HG02798 (cell line): ENCODE measurements at regions not wholly inside any gene's neighbourhood (a gene's known extent, or its start where the extent isn't known, plus 50 kb on each side); places are given as distances from the start of the nearest gene placed in this dataset.
A peak's percentile ranks its signal among the peaks of the same experiment; 100 is the strongest.

Source experiments
- ATAC-seq: cut with Tn5 transposase; IDR thresholded peaks from one replicate; pipeline ENCODE4 v1.9.1; 2021; ENCODE audit warnings: mild to moderate bottlenecking; ENCODE audit not compliant: unreplicated experiment, poor library complexity

DNA sequence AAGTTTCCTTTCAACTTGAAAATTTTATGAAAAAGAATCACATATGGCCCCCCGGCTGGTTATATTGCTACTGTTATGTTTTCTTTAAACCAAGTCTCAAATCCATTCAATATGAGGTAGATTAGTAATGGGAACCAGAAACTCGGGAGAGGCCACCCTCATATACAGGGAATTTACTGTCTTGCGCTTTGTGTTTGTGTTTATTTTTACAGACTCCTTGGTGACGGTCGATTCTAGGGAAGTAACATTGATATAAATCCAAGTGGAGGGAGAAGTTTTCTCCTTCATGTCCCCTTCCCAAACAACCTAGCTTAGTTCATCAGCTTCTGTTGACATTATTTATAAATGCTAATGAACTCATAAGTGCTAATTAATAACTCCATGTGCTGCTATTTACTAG, 163.5 kb upstream of the LMO4 start:
- no peak for ATAC-seq

DNA sequence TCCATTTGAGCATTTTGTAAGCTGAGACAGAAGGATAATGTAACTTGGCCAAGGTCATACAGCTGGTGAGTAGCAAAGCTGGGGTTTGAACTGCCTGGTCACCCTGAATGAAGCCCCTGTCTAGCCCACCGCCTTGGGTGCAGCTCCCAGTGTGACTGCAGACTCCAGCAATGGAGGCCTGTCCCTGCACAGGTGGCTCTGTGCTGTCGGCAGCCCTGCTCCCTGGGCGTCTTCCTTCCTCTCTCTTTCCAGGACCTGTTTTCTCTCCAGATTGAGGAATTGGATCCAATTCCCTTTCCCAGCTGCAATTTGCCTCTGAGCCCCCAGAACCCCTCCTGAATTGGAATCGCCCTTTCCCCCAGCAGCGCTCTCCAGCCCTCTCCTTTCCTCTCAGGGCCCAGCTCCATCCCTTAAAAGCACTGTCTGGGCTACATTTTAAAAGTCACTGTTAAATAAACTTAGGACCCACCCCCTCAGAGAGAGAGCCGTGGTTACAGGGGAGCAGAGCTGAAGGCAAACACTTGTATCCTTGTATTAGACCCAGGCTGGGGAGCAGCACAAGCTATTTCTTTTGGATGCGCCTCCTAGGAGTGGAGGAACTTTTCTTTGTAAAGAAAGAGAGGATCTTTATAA, 161.4 kb upstream of the LMO4 start:
- no peak for ATAC-seq

DNA sequence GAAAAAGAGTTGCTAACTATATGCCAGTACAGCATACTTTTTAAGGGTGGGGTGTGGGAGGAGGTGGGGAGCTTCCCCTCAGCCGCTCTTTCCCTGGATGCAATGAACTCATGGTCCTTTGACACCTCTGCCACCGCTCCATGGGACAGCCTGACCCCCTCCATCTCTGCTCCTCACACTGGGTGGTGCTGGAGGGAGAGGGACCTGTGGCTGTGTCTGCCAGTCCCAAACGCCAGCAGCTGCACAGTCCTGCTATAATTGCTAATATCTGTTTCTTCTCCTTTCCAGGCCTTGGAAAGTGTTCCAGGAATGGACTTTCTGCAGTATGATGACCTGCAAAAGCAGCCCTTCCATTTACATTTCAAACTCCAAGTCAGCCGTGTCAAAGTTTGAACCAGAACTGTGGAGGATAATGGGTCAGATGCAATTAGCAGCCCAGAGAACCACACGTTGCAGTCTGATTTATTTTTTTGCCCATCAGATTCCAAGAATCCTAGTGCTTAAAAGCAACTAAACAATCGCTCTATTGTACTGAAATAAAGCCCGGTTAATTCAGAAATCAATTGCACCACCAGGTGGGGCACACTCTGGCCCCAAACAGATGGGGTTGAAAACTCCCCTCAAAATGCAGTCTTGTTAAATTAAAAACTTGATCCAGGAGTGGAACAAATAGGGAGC, 160.7 kb upstream of the LMO4 start:
- no peak for ATAC-seq

DNA sequence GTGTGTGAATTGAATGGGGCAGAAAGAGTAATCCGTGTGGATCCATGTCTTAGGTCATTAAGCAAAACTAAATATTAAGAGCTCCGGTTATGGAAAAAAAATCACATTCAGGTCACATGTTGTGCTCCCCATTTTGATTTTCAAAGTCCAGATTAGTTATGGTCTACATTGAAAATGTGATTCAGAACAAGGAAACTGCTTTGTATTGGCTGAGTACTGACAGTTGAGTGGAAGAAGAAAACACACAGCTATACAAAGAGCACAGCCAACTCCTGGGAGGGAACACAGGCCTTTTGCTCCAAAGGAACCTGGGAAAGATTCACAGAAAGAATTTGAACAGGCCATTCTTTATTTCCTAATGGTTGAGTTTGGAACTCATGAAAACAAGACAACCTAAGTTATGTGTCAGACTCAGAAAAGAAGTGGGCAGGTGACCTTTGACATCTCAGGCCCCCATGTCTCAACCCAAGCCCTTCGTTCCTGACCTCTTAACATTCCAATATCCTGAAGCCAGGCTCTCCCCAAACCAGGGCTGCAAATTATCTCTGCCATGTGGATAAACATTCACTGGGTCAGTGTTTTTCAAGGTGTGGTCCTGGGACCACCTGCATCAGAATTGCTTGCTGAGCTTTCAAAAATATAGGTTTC, 159.3 kb upstream of the LMO4 start:
- ATAC-seq: no peak

DNA sequence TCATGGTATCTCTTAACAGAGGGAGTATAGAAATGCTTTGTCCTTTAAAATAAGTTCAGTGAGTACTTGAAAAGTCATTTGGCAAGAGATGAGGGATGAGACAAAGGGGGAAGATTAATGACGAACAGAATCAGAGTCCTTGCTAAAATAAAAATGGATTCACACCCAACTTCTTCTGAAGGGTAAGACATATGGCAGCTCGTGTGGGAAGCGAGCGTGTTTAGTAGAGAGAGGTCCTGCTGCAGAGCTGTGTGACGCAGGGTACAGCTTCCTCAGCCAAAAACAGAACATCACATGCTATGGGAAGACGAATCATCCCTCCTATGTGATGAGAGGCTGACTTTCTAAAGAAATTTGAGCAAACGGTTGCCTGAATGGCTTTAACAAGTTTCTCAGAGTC, 158.5 kb upstream of the LMO4 start:
- no peak for ATAC-seq

DNA sequence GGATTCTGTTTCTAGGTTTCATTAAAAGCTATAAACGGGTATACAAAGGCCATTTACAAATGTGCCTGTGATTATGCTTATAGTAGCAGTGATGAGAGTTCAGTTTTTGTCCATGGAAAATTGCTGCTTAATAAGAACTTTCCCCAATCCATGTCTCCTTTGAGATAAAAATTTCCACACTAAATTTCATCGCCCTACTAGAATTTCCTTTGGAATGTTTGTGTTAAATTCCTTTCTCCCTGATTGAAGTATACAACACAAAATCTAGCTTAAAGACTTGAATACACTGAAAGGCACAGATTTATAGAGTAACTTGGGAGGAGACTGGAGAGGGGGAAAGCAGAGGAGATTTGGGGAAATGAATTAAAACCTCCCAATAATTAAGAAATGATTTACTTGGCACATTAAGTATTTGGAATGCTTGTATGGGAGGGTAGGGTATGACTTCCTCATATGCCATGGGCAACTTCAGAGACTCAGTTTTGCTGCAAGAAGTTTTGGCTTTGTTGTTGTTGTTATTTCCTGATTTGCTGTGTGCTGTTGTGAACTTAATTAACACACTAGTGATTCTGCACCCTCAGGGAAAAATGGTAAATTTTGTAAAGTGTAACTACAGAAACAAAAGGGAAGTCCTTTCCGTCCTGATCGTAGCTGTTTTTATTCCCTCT, 157.6 kb upstream of the LMO4 start:
- ATAC-seq: no peak

DNA sequence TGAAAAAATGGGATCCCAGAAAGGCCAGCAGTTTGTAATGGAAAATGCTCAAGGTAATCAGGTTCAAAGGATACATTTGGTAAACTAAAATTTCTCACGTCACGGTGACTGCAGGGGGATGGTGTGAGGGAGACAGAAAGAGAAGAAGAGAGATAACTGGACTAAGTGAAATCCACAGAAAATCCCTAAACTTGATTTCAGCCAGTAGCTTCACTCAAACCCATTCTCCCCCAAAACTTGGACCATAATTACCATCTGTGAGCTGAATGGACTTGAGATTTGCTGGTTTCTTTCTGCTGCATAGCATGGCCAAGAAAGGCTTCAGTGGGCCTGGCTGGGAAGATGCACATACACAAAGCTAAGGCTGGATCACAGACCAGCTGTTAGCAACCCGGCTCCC, 155.4 kb upstream of the LMO4 start:
- no peak for ATAC-seq

DNA sequence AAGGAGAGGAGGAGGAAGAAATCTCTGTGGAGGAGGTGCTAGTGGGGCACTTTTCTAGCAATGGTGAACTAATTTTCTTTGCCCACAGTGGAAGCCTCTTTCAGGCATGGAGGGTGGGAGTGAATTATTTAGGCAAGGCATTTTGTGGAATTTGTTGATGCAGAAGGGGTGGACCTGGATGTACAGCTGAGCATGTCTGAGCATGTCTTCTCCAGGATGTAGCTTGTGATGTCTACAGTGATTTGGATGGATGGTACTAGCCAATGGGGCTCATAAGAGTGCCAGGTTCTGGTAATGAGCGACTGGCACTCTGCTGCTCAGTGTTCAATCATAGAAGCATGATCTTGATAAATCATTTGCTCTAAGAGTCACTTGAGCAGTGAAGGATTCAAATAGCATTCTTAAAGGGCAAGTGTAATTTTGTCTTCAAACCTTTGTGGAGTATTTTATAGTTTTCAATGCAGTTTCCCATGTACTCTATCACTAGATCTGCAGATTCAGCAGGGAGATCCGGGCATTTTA, 153.9 kb upstream of the LMO4 start:
- ATAC-seq: no peak

DNA sequence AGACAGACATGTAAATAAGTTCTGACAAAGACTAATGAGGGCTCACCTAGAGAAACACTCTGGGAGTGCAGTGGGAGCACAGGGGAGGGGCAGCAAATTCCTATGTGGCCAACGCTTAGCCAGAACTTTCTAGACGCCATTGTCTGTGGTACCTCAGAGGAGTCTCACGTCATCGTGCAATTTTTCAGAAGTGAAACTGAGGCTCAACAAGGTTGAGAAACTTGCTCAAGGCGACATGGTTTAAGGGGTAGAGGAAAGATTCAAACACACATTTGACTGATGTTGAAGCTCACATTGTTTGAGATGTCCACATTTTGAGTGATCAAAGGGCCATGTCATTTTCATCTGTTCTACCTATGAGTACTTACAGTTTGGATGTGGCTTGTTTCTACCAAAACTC, 152.6 kb upstream of the LMO4 start:
- ATAC-seq: peak; percentile 50

DNA sequence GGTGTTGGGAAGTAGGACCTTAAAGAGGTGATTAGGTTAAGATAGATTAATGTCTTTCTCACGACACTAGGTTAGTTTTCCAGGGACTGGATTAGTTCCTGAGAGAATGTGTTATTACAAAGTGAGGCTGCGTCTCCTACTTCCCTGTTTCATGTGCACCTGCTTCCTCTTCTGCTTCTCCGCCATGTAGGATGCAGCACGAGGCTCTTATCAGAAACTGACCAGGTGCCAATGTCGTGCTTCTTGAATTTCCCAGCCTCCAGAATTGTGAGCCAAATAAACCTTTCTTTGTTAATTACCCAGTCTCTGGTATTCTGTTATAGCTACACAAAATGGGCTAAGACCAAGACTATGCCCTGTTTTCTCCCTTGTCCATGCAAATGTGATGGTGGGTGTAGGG, 152.2 kb upstream of the LMO4 start:
- peak; percentile 7 for ATAC-seq

DNA sequence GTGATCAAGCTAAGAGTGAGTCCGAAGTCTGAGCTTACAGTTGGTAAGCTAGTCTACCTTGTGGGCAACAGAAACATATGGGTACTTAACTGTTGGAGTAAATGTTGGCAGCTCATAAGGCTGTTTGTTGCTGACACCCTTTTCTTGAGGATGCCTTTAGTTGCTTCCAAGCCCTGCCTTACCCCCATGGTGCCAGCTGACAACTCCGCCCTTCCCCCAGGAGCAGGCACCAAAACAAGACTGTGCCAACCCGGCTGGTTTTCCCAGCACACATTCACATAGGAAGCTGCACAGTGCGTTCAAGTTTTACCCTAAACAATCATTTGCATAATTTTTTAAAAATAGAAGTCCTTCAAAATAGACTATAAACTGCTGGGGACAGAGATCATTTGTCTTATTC, 150.2 kb upstream of the LMO4 start:
- ATAC-seq: no peak

DNA sequence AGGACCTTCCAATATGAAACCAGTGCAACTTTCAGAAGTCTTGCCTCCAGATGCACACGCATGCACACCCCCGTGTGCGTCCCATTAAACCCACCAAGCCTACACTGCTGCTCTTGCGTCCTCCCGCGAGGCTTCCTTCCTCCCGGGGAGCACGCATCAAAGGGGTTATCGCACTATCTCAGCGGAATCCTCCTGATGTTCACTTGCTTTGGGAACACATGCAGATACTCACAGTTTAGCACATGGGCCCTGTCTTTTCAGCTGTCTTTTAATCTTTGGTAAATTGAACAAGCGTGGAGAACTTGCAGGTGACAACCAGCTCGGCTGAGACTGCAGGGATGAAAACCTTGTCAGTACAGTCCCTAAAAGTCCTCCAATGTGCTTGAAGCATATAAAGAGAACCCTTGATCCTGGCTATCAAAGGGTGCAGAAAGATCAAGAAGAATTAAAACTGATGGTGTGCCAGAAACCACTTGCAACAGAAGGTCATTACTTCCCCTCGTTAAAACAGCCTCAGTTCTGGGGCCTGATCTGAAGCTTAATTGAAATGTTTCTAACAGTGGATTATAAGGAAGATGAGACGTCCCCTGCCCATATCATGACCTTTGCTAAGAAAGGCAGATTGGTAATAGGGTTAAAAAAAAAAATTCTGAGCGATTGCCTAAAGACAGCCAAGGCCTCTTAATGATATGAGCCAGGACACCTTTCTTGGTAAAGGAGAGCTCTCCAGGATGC, 149.4 kb upstream of the LMO4 start:
- no peak for ATAC-seq

DNA sequence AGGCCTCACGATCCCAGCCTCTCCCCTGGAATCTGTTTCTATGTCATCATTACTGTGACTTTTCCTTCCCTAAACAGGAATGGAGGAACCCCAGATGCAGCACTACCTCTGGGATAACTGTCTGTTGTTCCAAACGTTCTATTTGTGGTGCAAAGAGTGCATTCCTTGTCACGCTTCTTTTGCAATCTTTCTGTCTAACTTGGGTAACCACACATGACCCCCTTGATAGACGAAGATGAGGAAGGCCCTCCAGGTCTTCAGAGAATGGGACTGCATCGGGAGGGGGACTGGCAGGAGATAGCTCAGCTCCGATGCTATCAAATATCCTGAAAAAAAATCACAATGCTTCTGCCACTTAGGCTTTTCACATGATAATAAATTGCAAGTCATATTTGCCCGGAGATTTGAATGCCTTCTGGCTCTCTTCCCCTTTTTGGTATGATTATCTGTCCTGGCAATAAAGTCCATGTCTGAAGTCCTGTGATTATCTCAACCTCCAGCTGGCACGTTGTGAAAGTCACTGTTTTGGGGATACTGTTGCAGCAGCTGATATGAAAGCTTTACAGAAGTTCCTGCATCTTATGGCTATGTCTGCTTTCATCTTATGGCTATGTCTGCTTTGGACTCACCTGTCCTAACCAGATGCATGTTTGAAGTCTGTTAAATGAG, 148.7 kb upstream of the LMO4 start:
- no peak for ATAC-seq

DNA sequence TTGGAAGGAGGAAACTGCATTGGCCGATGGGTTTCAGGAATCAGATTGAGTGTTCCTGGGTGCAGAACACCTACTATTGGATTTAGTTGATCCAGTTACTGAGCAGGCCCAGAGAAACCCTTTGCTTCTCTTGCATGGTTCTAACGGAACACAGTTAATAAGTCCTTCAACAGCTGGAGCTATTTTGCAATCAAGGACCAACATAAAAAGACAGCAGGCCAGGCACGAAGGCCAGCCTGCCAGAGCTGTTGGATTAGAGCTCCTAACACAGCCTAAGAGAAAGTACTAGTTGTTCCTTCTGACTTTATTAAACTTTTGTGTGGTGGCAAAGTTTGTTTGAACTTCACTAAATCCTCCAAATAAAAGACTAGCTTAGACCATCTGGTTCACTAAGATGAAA, 148.0 kb upstream of the LMO4 start:
- no peak for ATAC-seq

DNA sequence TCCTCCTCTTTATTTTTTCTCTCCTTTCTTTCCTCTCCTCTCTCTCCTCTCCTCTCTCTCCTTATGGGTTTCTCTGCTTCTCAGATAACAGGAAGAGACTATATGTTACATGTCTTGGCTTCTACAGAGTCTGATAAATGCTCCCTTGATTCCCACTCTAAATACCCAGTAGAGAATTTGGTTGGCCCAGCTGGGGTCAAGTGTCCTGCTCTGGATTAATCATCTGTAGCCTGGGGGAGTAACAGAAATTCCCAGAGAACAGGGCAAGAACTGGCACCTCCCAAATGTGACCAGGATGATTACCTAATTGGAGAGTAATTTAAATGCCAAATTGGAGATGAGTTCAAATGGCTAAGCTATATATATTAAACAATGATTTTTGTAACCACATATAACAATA, 146.1 kb upstream of the LMO4 start:
- no peak for ATAC-seq

DNA sequence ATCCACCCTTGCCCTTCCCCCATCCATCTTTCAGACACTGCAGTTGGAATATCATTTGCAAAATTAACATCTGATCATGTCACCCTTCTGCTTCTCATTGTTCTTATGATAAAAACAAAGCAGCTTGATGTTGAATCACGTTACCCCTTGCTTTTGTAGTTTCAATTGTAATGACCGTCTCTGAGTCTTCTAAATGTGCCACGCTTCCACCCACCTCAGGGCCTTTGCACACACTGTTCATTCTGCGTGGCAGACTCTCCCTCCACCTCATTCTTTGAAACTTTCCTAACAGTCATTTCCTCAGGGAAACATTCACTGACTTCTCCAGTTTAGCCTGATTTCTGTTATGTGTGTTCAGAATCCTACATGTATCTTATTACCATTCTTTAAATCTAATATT, 143.6 kb upstream of the LMO4 start:
- no peak for ATAC-seq

DNA sequence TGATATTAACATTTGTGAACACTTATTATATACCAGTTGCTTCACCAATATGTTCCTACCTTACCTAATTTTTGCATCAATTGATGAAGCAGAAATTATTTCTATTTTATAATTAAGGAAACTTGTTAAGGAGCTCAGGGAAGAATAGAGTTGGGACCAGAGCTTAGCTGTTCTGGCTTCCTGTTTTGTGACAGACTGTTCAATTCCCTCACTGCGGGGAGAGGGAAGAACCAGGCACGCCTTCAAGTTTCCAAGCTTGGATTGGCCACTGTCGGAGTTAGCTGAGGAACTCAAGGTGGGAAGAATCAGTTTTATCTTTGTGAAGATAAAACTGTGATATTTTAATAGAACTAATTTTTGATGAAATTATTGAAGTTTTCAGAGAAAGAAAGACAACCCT, 142.3 kb upstream of the LMO4 start:
- ATAC-seq: no peak

DNA sequence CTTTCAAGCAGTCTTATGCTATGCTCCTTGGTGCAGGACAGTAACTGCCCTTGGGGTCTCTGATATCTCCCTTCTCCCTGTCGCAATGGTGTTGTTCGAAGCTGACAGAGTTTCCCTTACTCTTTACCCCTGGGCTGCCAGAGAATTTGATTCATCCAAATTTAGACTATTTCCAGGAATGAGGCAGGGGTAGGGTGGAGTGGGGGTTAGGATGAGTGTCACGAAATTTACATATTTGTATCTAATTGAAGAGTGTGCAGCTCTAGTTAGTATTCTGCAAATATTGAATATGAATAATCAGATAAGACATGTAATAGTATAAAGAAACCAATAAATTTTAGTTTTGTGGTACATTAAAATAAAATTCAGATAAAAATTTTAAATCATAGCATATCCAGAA, 140.0 kb upstream of the LMO4 start:
- no peak for ATAC-seq

DNA sequence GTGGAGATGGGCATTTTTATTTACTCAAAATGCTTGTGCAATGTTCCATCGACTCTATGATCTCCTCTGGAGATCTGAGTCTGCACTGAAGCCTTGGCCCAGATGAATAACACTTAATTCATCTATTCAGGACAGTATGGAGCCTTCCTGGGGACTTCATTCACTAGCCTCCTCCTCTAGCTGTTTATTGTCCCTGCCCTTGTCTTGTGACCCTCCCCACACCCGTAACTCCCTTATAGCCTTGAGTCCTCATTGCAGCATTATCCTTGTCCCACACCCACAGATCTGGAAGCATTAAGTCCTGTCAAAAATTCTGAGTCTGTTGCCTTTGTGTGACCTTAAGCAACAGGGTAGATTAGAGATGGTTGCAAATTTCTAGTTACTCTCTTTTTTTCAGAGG, 138.3 kb upstream of the LMO4 start:
- ATAC-seq: no peak

DNA sequence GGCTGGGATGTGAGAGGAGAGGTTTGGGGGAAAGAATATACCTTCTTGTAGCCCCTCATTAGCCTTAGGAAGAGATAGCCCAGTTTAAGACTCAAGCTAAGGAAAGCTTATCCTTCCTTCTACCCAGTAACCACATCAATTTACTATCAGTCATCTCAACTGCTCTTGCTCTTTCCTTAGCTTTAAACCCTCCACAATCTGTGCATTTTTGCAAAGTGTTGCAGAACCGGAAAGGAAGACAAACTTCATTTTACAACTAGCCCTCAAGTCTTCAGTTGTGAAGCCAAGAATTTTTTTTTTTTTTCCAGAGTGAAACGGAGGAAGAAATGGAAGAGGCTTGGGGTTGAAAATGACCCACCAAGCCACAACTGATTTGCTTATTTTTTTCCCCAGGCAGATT, 137.0 kb upstream of the LMO4 start:
- no peak for ATAC-seq
